ENCODE measurements at regions not wholly inside any gene's neighbourhood (a gene's known extent, or its start where the extent isn't known, plus 50 kb on each side); places are given as distances from the start of the nearest gene placed in this dataset.

DNA sequence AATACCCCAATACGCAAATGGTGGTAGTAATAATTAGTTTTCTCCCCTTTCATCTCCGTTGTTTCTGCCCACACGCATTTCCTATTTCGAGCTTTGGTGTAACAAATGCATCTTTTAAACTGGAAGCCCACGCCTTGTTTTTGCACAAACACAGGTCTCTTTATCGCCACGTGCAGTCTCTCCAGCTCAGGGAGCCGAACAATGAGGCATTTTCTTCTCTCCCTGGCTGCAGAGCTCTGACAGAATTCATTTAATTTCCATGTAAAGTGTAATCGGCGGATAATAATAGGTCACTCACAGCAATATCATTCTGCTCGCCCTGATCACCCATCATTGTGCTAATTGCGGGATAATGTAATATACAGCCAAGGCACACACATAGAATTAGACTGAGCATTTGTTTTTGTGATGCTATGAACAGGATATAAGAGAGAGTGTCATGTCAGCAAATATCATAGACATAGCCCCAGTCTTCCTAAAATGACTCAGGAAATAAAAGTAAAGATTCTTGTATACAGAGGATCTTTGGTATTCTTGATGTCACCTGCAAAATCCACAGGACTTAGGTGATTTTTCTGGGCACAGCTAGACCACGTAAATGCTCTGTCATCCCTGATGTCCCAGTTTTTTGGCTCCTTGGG is 452.6 kb upstream of the CDH11 start:
- TF ChIP-seq, protein P1, sequence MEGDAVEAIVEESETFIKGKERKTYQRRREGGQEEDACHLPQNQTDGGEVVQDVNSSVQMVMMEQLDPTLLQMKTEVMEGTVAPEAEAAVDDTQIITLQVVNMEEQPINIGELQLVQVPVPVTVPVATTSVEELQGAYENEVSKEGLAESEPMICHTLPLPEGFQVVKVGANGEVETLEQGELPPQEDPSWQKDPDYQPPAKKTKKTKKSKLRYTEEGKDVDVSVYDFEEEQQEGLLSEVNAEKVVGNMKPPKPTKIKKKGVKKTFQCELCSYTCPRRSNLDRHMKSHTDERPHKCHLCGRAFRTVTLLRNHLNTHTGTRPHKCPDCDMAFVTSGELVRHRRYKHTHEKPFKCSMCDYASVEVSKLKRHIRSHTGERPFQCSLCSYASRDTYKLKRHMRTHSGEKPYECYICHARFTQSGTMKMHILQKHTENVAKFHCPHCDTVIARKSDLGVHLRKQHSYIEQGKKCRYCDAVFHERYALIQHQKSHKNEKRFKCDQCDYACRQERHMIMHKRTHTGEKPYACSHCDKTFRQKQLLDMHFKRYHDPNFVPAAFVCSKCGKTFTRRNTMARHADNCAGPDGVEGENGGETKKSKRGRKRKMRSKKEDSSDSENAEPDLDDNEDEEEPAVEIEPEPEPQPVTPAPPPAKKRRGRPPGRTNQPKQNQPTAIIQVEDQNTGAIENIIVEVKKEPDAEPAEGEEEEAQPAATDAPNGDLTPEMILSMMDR (IDR thresholded peaks at IDR 0.05): no peak

DNA sequence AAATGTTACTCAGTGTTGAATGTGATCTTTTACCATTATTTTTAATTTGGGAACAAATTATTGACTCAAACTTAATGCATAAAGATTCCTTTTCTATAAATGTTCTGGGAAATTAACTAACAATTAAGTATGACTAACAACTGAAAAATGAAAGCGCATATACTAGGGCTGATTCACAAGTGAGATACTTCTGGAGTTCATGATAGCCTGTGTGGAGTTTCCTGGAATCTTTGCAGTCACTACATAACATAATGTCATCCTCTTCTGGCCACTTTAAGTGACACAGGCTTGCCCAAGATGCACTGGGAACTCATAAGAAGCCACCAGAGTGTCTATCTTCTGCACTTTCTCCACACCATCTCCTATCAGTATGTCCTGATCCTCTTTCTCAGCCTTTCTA is 450.3 kb upstream of the CDH11 start:
- TF ChIP-seq, protein P1 (IDR thresholded peaks at IDR 0.05): no peak

DNA sequence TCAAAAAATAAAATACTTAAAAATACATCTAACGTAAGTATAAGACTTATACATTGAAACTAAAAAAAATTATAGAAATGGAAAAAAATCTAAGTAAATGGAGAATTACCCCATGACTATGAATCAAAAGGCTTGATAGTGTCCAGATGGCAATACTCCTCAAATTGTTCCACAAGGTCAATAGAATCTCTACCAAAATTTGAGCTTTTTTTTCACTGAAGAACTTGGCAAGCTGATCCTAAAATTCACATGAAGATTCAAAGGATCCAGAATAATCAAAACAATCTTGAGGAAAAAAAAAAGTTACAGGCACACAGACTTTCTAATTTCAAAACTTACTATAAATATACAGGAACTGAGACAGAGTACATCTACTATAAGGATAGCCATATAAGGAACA is 448.4 kb upstream of the CDH11 start:
- TF ChIP-seq, protein P1 (IDR thresholded peaks at IDR 0.05): no peak

DNA sequence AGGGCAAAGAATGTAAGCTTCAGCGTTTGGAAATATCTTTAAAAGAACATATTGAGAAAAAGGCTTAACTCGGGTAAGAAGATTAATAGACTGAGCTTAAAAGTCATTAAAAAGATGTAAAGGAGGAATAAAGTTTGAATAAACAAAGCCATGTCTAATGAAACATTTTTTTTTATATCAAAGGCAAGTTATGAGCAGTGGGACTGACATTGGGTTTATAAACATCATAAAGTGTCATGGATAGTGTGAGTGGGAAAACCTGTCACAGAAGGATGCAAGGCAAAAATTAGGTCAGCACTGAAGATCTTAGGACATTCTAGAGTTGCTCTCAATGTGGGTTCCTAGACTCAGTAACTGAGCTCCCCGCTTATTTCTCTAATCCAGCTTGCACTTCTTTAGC is 438.0 kb upstream of the CDH11 start:
- TF ChIP-seq, protein P1 (IDR thresholded peaks at IDR 0.05): no peak

DNA sequence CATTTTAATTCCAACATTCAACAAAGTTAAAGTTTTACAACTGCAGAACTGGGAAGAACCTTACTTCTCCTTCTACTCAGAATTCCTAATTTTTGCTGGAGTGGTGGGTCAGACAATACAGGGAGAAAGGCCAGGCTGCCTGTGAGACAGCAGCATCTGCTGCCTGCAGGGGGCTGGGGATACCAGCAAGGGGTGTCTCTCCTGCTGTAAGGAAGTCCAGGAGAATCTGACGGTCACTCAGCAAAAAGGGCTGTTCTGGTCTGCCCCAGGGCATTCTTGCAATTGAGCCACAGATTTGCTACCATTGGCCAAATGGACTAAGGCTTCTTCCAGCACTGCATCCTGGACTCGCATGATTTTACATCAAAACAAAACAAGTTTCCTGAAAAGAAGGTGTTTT is 426.6 kb upstream of the CDH11 start:
- TF ChIP-seq, protein P1 (IDR thresholded peaks at IDR 0.05): no peak

DNA sequence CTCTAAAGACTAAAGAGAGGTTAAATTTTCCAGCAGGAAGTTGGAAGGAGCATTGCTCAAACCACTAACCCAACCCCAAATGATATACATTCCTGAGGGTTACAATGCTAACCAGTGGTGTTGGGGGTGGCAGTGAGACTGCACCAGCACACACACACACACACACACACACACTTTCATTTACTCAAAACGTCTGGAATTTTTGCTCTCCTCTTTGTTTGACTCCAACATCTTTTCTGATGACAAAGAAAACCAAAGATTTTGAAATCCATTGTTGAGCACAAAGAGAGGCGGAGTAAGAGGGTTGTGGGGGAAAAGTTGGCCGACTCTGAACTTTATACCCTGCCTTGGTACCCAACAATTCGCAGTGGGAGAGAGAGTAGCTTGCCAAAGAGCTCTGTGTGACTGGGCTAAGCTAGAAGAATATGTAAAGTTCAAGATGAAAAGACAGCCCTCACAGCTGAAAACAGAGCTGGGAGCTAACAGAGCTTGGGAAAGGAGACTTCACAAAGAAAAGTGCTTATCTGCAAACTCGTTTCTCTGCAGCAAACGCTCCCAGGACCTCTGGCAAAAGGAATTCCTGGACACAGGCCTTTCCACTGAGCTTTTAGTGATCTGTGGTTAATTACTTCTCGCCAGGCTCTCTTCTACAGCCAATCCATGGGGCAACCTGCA is 426.0 kb upstream of the CDH11 start:
- TF ChIP-seq, protein P1 (IDR thresholded peaks at IDR 0.05): no peak

DNA sequence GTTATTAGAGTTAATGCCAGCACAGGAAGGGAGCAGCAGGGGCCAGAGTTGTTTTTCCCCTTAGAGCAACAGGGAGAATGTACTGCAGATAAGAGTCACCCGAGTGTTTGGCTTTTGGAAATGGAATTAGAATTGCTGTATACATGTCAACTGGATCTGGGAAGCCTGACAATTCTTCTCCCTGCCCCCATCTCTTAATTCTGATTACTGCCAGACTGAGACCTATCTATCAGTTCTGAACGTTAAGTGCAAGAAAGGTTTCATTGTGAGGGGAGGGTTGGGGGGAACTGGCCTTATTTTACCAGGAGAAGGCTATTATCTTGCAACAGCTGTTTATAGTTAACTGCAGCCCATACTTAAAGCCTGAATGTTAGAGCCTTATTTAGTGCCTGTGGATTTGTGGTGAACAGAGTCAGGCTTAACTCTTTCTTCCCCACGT is 424.5 kb upstream of the CDH11 start:
- TF ChIP-seq, protein P1 (IDR thresholded peaks at IDR 0.05): no peak
